A549 (cell line): ENCODE measurements at regions not wholly inside any gene's neighbourhood (a gene's known extent, or its start where the extent isn't known, plus 50 kb on each side); places are given as distances from the start of the nearest gene placed in this dataset.

Experiments used
- ATAC-seq, 2 experiments: fragments of 200-7000 bp in 1 of 2; fragments of >200 bp in 1 of 2; cut with Nextera tagmentation in 1 of 2; cut with Tn5 transposase in 1 of 2; 3 replicates each; pipeline versions ENCODE4 v1.8.0 to v1.9.1; 2018 to 2020; ENCODE audit warnings: mild to moderate bottlenecking in 1 of 2, moderate library complexity in 1 of 2
- CTCF ChIA-PET: fragments of 300-600 bp; sonication (Branson Sonifier 250); formaldehyde crosslinking; extraction: SDS; loops from one replicate; lab custom pipeline; 2021; ENCODE audit warnings: antibody characterized with exemption, inconsistent platforms; lab: Yijun Ruan, JAX
- POLR2A ChIA-PET: fragments of 350-600 bp; formaldehyde crosslinking; extraction: SDS; loops from one replicate; lab custom pipeline; 2021; ENCODE audit warnings: antibody characterized with exemption, inconsistent platforms; lab: Yijun Ruan, JAX
- DNase-seq, 2 experiments: peaks; one replicate each; pipeline versions ENCODE4 v3.0.0 to v3.0.0-alpha.2; 2011 to 2016; ENCODE audit warnings: low read depth in 1 of 2, low spot score in 1 of 2
- FAIRE-seq: peaks from 2 replicates; lab custom pipeline; 2011; peaks lifted over from hg19 to GRCh38; lab: Jason Lieb, UNC
- H3K27ac ChIP-seq, 2 experiments: fragments of >200 bp; sonication (Bioruptor Twin); formaldehyde crosslinking; 3 replicates each; pipeline ENCODE4 v1.5.1; 2016 to 2017
- H3K4me1 ChIP-seq: fragments of >200 bp; sonication (Bioruptor Twin); formaldehyde crosslinking; 3 replicates; pipeline ENCODE4 v1.6.1; 2016
- H3K4me2 ChIP-seq: fragments of >200 bp; sonication (Bioruptor Twin); formaldehyde crosslinking; 3 replicates; pipeline ENCODE4 v1.6.1; 2016
- H3K4me3 ChIP-seq: fragments of >200 bp; sonication (Bioruptor Twin); formaldehyde crosslinking; 3 replicates; pipeline ENCODE4 v1.5.1; 2016
- H3K9me3 ChIP-seq: fragments of >200 bp; sonication (Bioruptor Twin); formaldehyde crosslinking; 3 replicates; pipeline ENCODE4 v1.6.1; 2016
- CBX8 ChIP-seq: fragments of 200-600 bp; sonication (generic); IDR thresholded peaks from 2 replicates; pipeline ENCODE4 v1.6.1; 2016
- EHMT2 ChIP-seq: fragments of 200-600 bp; sonication (generic); IDR thresholded peaks from 2 replicates; pipeline ENCODE4 v1.6.1; 2016; ENCODE audit warnings: antibody characterized with exemption, low read depth, mild to moderate bottlenecking, moderate library complexity
- ESRRA ChIP-seq: fragments of 150-350 bp; IDR thresholded peaks from 2 replicates; pipeline ENCODE4 v1.6.1; 2014; ENCODE audit warnings: mild to moderate bottlenecking, low read length, borderline replicate concordance
- FOSB ChIP-seq: fragments of 250-450 bp; sonication (Bioruptor Pico); IDR thresholded peaks from 2 replicates; pipeline ENCODE4 v1.5.0; 2020; ENCODE audit warnings: mild to moderate bottlenecking, moderate library complexity
- HDAC2 ChIP-seq: fragments of 200-600 bp; sonication (generic); IDR thresholded peaks from 2 replicates; pipeline ENCODE4 v1.6.1; 2016
- HES2 ChIP-seq: fragments of >200 bp; sonication (Bioruptor Twin); formaldehyde crosslinking; IDR thresholded peaks from 2 replicates; pipeline ENCODE4 v1.6.1; 2016
- HEYL ChIP-seq: fragments of 250-450 bp; sonication (Bioruptor Pico); IDR thresholded peaks from 2 replicates; pipeline ENCODE4 v1.8.0; 2021; ENCODE audit warnings: mild to moderate bottlenecking, moderate library complexity
- HOXB5 ChIP-seq: fragments of 250-450 bp; sonication (Bioruptor Pico); IDR thresholded peaks from 2 replicates; pipeline ENCODE4 v1.5.0; 2020; ENCODE audit warnings: mild to moderate bottlenecking, moderate library complexity
- MAFK ChIP-seq: fragments of 450-650 bp; IDR thresholded peaks from 2 replicates; pipeline ENCODE4 v1.6.1; 2014; ENCODE audit not compliant: partially characterized antibody
- MAZ ChIP-seq: fragments of 150-350 bp; IDR thresholded peaks from 2 replicates; pipeline ENCODE4 v1.6.1; 2014; ENCODE audit warnings: antibody characterized with exemption, low read depth, low read length, borderline replicate concordance
- MYC ChIP-seq: IDR thresholded peaks from 2 replicates; pipeline ENCODE4 v1.6.1; 2012; ENCODE audit warnings: mild to moderate bottlenecking, inconsistent platforms, low read length, improper control_type of control experiment, borderline replicate concordance
- NPAS2 ChIP-seq: fragments of 250-450 bp; sonication (Bioruptor Pico); IDR thresholded peaks from 2 replicates; pipeline ENCODE4 v1.8.0; 2022; ENCODE audit warnings: mild to moderate bottlenecking, moderate library complexity, borderline replicate concordance
- POLR2A ChIP-seq: IDR thresholded peaks from 2 replicates; pipeline ENCODE4 v1.6.1; 2012; ENCODE audit warnings: mild to moderate bottlenecking, low read length
- POLR2AphosphoS2 ChIP-seq: conservative IDR thresholded peaks from 2 replicates; pipeline ENCODE4 v1.6.1; 2012; ENCODE audit warnings: low read length, improper control_type of control experiment, inconsistent platforms
- RAD21 ChIP-seq, 2 experiments: fragments of >200 bp in 1 of 2; sonication (Bioruptor Twin) in 1 of 2; formaldehyde crosslinking in 1 of 2; IDR thresholded peaks in 1 of 2; conservative IDR thresholded peaks in 1 of 2; 2 replicates in 1 of 2; 3 replicates in 1 of 2; pipeline ENCODE4 v1.6.1; 2012 to 2018; ENCODE audit warnings: inconsistent platforms in 1 of 2
- RARB ChIP-seq: fragments of 250-450 bp; sonication (Bioruptor Pico); IDR thresholded peaks from 2 replicates; pipeline ENCODE4 v1.8.0; 2021; ENCODE audit warnings: mild to moderate bottlenecking, moderate library complexity
- RCOR1 ChIP-seq: fragments of 150-350 bp; IDR thresholded peaks from 2 replicates; pipeline ENCODE4 v1.6.1; 2014; ENCODE audit warnings: antibody characterized with exemption, low read length, low read depth
- RNF2 ChIP-seq: fragments of 200-600 bp; sonication (generic); IDR thresholded peaks from 2 replicates; pipeline ENCODE4 v1.6.1; 2016; ENCODE audit warnings: low read depth, mild to moderate bottlenecking, antibody characterized with exemption, moderate library complexity, borderline replicate concordance
- ZC3H11A ChIP-seq: fragments of 450-650 bp; IDR thresholded peaks from 2 replicates; pipeline ENCODE4 v1.6.1; 2014; ENCODE audit warnings: antibody characterized with exemption, mild to moderate bottlenecking
- ZFP36 ChIP-seq: fragments of 450-650 bp; IDR thresholded peaks from 2 replicates; pipeline ENCODE4 v1.6.1; 2014; ENCODE audit warnings: borderline replicate concordance; ENCODE audit not compliant: partially characterized antibody
- ZNF302 ChIP-seq: fragments of 250-450 bp; sonication (Bioruptor Pico); IDR thresholded peaks from 2 replicates; pipeline ENCODE4 v1.9.0; 2021; ENCODE audit warnings: inconsistent platforms, mild to moderate bottlenecking, moderate library complexity
- ZSCAN20 ChIP-seq: fragments of 250-450 bp; sonication (Bioruptor Pico); IDR thresholded peaks from 2 replicates; pipeline ENCODE4 v1.8.0; 2022; ENCODE audit warnings: mild to moderate bottlenecking, moderate library complexity
- WGBS: methylation state at CpG from one replicate; pipeline ENCODE4 v1.1.6; 2017; ENCODE audit errors: missing lambda C conversion rate; 5-methylcytosine and 5-hydroxymethylcytosine counted together
- TF ChIP-seq, protein P1 (sequence below): fragments of >200 bp; sonication (Bioruptor Twin); formaldehyde crosslinking; IDR thresholded peaks from 3 replicates; pipeline ENCODE4 v1.6.1; 2016
- TF ChIP-seq, protein P2 (sequence below): fragments of 250-450 bp; sonication (Bioruptor Pico); IDR thresholded peaks from 2 replicates; pipeline ENCODE4 v1.5.0; 2020; ENCODE audit warnings: low read depth, mild to moderate bottlenecking, moderate library complexity
- TF ChIP-seq, protein P3 (sequence below): fragments of 200-600 bp; sonication (generic); IDR thresholded peaks from 2 replicates; pipeline ENCODE4 v1.6.1; 2016; ENCODE audit warnings: antibody characterized with exemption, mild to moderate bottlenecking, moderate library complexity

GRCh38 chr1:114310695-114311271 lies 157.1 kb upstream of the SYT6 start:
- no peak for TF ChIP-seq MAFK
- no peak for TF ChIP-seq POLR2AphosphoS2
- TF ChIP-seq RCOR1, result no peak
- no peak for TF ChIP-seq MYC
- TF ChIP-seq ZFP36, result no peak
- no peak for TF ChIP-seq HES2
- TF ChIP-seq RAD21 (conservative IDR thresholded peaks at IDR 0.05 in 1 of 2, IDR thresholded peaks at IDR 0.05 in 1 of 2), result no peak
- TF ChIP-seq ESRRA, result no peak
- no peak for TF ChIP-seq ZC3H11A
- no peak for TF ChIP-seq POLR2A
- TF ChIP-seq FOSB (CRISPR knock-in tag), result no peak
- no peak for TF ChIP-seq RARB (CRISPR knock-in tag)
- FAIRE-seq (no peak), ATAC-seq (no peak), DNase-seq (no peak)
- POLR2A ChIA-PET, result no interaction called here
- H3K4me1 ChIP-seq, result no peaks in the 10 kb centered on the region
- no peaks in the 10 kb centered on the region for H3K9me3 ChIP-seq
- no peak overlapping the region for H3K27ac ChIP-seq
- CTCF ChIA-PET, result interaction anchor here (0.6 kb wide), 2 partner anchors 8 to 36 kb away, joined by 3 to 4 read pairs; no protein-coding TSS in a partner anchor
- no peak overlapping the region for H3K4me2 ChIP-seq
- WGBS, result 29% methylated on average over 3 of the region's 3 CpGs
- H3K4me3 ChIP-seq, result no peak overlapping the region

- FAIRE-seq (no peak), DNase-seq (no peak), ATAC-seq (no peak)
- 46% methylated on average over 2 of the region's 2 CpGs for WGBS
- Histone ChIP-seq H3K4me1 (no peaks in the 10 kb centered on the region), H3K27ac (no peak overlapping the region), H3K9me3 (no peaks in the 10 kb centered on the region), H3K4me2 (no peak overlapping the region), H3K4me3 (no peak overlapping the region)
- ChIA-PET CTCF (interaction anchor here (0.6 to 1.4 kb wide), 3 partner anchors 8 to 44 kb away, joined by 3 to 4 read pairs (median 3); no protein-coding TSS in a partner anchor), POLR2A (no interaction called here)
- TF ChIP-seq CBX8, result no peak
- TF ChIP-seq MAZ, result no peak
- TF ChIP-seq HES2, result no peak
These were observed 149.2 kb upstream of the SYT6 start for GRCh38 chr1:114302821-114303220.

DNA sequence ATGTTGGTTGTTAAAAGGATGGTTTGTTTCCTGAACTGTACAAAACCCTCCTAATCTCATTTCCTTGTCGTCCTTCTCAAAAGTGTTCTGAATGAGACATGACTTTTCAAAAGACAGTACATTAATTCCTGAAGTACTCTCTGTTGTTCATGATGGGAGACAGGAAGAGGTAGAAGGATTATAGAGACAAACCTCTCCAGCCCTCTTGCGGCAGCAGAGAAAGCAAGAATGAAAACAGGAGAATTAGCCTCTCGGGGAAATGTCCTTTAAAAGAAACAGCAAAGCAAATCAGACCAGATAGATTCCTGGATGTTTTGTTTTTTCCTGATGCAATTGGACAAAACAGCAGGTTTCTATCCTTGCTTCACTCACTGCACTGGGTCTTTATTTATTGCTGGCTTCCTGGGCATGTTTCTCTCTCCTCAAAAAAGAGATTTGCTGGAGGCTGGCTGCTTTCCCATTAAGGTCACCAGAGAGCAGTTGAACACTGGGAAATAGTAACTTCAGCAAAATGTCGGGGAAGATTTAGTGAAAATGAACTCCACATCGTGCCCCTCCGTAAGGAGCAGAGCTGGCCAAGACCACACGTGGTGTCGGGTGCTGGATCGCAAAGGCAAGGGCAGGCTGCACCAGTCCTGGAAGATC lies 145.8 kb upstream of the SYT6 start:
- Histone ChIP-seq H3K27ac (no peak overlapping the region), H3K9me3 (no peaks in the 10 kb centered on the region)
- TF ChIP-seq MYC, result no peak
- TF ChIP-seq RARB (CRISPR knock-in tag), result no peak
- no peak for TF ChIP-seq HDAC2
- no peak for TF ChIP-seq EHMT2
- TF ChIP-seq, protein P1, sequence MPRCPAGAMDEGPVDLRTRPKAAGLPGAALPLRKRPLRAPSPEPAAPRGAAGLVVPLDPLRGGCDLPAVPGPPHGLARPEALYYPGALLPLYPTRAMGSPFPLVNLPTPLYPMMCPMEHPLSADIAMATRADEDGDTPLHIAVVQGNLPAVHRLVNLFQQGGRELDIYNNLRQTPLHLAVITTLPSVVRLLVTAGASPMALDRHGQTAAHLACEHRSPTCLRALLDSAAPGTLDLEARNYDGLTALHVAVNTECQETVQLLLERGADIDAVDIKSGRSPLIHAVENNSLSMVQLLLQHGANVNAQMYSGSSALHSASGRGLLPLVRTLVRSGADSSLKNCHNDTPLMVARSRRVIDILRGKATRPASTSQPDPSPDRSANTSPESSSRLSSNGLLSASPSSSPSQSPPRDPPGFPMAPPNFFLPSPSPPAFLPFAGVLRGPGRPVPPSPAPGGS, result no peak
- TF ChIP-seq, all 56 proteins: peak for 0
- ChIA-PET POLR2A (no interaction called here), CTCF (no interaction called here)
- FAIRE-seq, result no peak
- Histone ChIP-seq H3K4me2 (no peak overlapping the region), H3K4me1 (no peaks in the 10 kb centered on the region), H3K4me3 (no peak overlapping the region)
- WGBS, result 44% methylated on average over 9 of the region's 9 CpGs
- no peak for ATAC-seq
- no peak for DNase-seq

DNA sequence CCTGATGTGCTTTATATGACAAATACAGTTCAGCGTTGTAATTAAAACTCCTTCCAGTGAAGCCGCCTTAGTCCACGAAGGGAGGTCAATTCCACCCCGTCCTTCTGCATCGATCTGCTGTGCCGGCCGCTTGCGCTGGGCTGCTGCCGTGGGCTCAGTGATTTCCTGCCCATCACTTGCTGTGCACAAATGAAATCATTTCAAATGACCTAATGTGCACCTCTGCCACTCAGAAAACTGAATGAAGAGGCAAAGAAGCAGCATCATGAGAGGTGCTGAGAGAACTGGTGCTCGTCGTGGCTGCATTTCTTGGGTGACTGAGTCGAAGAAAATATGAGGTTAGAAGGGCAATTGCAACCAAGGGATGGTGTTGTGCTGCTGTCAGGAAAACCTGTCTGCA lies 144.3 kb upstream of the SYT6 start:
- ChIA-PET CTCF (no interaction called here), POLR2A (no interaction called here)
- no peak for DNase-seq
- H3K4me1 ChIP-seq, result no peaks in the 10 kb centered on the region
- 70% methylated on average over 12 of the region's 12 CpGs for WGBS
- no peak overlapping the region for H3K4me2 ChIP-seq
- no peaks in the 10 kb centered on the region for H3K9me3 ChIP-seq
- no peak overlapping the region for H3K4me3 ChIP-seq
- FAIRE-seq, result no peak
- no peak overlapping the region for H3K27ac ChIP-seq
- no peak for ATAC-seq
- TF ChIP-seq ZC3H11A (no peak), HEYL (no peak), NPAS2 (no peak), ZNF302 (CRISPR knock-in tag) (no peak), HOXB5 (CRISPR knock-in tag) (no peak), ZSCAN20 (CRISPR knock-in tag) (no peak), HDAC2 (no peak), RNF2 (no peak)
- TF ChIP-seq, protein P2, sequence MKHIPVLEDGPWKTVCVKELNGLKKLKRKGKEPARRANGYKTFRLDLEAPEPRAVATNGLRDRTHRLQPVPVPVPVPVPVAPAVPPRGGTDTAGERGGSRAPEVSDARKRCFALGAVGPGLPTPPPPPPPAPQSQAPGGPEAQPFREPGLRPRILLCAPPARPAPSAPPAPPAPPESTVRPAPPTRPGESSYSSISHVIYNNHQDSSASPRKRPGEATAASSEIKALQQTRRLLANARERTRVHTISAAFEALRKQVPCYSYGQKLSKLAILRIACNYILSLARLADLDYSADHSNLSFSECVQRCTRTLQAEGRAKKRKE (CRISPR knock-in tag), result no peak
- TF ChIP-seq, protein P3, sequence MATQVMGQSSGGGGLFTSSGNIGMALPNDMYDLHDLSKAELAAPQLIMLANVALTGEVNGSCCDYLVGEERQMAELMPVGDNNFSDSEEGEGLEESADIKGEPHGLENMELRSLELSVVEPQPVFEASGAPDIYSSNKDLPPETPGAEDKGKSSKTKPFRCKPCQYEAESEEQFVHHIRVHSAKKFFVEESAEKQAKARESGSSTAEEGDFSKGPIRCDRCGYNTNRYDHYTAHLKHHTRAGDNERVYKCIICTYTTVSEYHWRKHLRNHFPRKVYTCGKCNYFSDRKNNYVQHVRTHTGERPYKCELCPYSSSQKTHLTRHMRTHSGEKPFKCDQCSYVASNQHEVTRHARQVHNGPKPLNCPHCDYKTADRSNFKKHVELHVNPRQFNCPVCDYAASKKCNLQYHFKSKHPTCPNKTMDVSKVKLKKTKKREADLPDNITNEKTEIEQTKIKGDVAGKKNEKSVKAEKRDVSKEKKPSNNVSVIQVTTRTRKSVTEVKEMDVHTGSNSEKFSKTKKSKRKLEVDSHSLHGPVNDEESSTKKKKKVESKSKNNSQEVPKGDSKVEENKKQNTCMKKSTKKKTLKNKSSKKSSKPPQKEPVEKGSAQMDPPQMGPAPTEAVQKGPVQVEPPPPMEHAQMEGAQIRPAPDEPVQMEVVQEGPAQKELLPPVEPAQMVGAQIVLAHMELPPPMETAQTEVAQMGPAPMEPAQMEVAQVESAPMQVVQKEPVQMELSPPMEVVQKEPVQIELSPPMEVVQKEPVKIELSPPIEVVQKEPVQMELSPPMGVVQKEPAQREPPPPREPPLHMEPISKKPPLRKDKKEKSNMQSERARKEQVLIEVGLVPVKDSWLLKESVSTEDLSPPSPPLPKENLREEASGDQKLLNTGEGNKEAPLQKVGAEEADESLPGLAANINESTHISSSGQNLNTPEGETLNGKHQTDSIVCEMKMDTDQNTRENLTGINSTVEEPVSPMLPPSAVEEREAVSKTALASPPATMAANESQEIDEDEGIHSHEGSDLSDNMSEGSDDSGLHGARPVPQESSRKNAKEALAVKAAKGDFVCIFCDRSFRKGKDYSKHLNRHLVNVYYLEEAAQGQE, result no peak
